ENCODE measurements at regions not wholly inside any gene's neighbourhood (a gene's known extent, or its start where the extent isn't known, plus 50 kb on each side); places are given as distances from the start of the nearest gene placed in this dataset.

DNA sequence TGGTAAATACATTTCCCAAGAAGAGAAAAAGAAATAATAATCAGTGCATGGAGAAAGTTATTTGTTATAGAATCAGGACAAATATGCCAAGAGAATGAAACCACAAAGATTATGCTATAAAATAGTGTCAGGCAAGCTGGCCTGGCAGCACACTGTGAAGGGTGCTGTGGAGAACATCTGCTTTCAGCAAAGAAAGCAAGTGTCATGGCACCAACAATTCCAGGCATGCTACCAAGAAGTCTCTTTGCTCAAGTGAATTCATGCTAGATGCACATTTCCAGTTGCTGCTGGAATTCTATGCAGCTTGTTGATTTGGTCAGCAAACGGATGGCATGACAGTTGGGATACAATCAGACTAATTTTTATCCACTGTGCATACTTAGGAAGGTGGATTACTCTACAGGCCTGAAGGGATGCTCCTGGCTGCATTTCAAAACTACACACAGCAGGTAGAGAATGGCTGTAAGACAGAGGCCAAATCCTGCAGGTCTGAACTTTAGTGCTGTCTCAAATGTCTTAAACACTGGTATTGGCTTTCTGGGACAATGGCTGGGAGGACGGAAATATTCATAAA is 154.6 kb upstream of the FAT1 start:
- Histone ChIP-seq H3K56ac (ENCODE audit: insufficient read length, low read depth, low read length) (no peak overlapping the region), H4K20me1 (ENCODE audit: control insufficient read depth, insufficient read depth, insufficient read length) (no peaks in the 10 kb centered on the region), H4K91ac (ENCODE audit: insufficient read length, low read depth, low read length) (no peak overlapping the region), H2AFZ (ENCODE audit: low read length) (no peak overlapping the region), H3K79me2 (ENCODE audit: insufficient read depth, low read length) (no peaks in the 10 kb centered on the region), H2BK120ac (ENCODE audit: low read depth, low read length, poor library complexity, severe bottlenecking) (no peak overlapping the region), H4K8ac (replicated peaks; ENCODE audit: insufficient read length, low read depth, low read length) (no peak overlapping the region), H3K4me1 (ENCODE audit: insufficient read depth, low read length) (no peaks in the 10 kb centered on the region), H2BK5ac (ENCODE audit: insufficient read length, low read length) (no peak overlapping the region), H2BK15ac (ENCODE audit: low read depth, low read length) (no peak overlapping the region), H3K9me3 (ENCODE audit: control insufficient read depth, low read depth, low read length) (no peaks in the 10 kb centered on the region), H3K27ac (ENCODE audit: insufficient read length, low read depth, low read length) (no peak overlapping the region), H3K23ac (ENCODE audit: insufficient read length, low read depth, low read length) (no peak overlapping the region), H3K79me1 (ENCODE audit: insufficient read depth, low read depth, low read length, poor library complexity, severe bottlenecking) (no peaks in the 10 kb centered on the region), H3K18ac (ENCODE audit: insufficient read length, low read depth, low read length) (no peak overlapping the region), H2AK5ac (ENCODE audit: insufficient read length, low read length) (no peak overlapping the region), H3K14ac (ENCODE audit: insufficient read depth, low read length) (no peak overlapping the region), H3K9ac (ENCODE audit: extremely low read depth, insufficient read length, low read length) (no peak overlapping the region), H2BK20ac (ENCODE audit: low read depth, low read length, poor library complexity, severe bottlenecking) (no peak overlapping the region), H3T11ph (ENCODE audit: low read length) (no peak overlapping the region), H3K4ac (ENCODE audit: low read depth, low read length) (no peak overlapping the region), H2BK12ac (ENCODE audit: insufficient read length, low read depth, low read length) (no peak overlapping the region), H3K23me2 (ENCODE audit: insufficient read length, low read depth, low read length, poor library complexity, severe bottlenecking) (no peaks in the 10 kb centered on the region), H4K5ac (ENCODE audit: insufficient read length, low read depth, low read length) (no peak overlapping the region), H3K27me3 (ENCODE audit: insufficient read depth, low read length) (no peaks in the 10 kb centered on the region), H3K4me2 (ENCODE audit: insufficient read depth, insufficient read length, low read length) (no peak overlapping the region)
- H3K9me3 Mint-ChIP-seq = peaks cover 6 to 8% of the 10 kb centered on the region in 2 experiments
- H3K4me3 Mint-ChIP-seq = no peak overlapping the region
- H3K27me3 Mint-ChIP-seq (ENCODE audit: low read depth) = no peaks in the 10 kb centered on the region
- no peak for DNase-seq
- no peak overlapping the region for H3K27ac Mint-ChIP-seq
- WGBS (ENCODE audit: extremely low coverage, insufficient read length, low lambda C conversion rate) = no CpG with 5 or more reads among the region's 2 CpGs
- TF ChIP-seq CTCF (conservative IDR thresholded peaks at IDR 0.05) = no peak
- H3K4me1 Mint-ChIP-seq = peaks cover 0 to 8% of the 10 kb centered on the region in 2 experiments; a peak in 3 of 4 replicates
- H3K36me3 Mint-ChIP-seq (ENCODE audit: insufficient read depth in 1 of 3, low read depth in 3 of 3) = peaks cover 0 to 9% (median 0%) of the 10 kb centered on the region in 3 experiments; a peak in 3 of 7 replicates
